ENCODE measurements at regions not wholly inside any gene's neighbourhood (a gene's known extent, or its start where the extent isn't known, plus 50 kb on each side); places are given as distances from the start of the nearest gene placed in this dataset.

DNA sequence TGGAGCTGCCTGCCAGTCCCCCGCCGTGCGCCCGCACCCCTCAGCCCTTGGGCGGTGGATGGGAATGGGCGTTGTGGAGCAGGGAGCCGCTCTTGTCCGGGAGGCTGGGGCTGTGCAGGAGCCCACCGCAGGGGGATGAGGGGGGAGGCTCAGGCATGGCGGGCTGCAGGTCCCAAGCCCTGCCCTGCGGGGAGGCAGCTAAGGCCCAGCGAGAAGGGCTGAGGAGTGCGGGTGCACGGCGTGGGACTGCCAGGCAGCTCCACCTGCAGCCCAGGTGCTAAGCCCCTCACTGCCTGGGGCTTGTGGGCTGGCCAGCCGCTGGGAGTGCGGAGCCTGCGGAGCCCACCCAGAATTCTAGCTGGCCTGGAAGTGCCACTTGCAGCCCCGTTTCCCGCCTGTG lies 991.7 kb upstream of the ARRDC3 start:
- H3K4me1 ChIP-seq (ENCODE audit: low read depth) = no peaks in the 10 kb centered on the region
- DNase-seq (no peak), ATAC-seq (no peak)
- no peak overlapping the region for H3K4me3 ChIP-seq
- intact Hi-C loops (cut with DNase I, micrococcal nuclease) = no loop called here
- TF ChIP-seq, protein P1, sequence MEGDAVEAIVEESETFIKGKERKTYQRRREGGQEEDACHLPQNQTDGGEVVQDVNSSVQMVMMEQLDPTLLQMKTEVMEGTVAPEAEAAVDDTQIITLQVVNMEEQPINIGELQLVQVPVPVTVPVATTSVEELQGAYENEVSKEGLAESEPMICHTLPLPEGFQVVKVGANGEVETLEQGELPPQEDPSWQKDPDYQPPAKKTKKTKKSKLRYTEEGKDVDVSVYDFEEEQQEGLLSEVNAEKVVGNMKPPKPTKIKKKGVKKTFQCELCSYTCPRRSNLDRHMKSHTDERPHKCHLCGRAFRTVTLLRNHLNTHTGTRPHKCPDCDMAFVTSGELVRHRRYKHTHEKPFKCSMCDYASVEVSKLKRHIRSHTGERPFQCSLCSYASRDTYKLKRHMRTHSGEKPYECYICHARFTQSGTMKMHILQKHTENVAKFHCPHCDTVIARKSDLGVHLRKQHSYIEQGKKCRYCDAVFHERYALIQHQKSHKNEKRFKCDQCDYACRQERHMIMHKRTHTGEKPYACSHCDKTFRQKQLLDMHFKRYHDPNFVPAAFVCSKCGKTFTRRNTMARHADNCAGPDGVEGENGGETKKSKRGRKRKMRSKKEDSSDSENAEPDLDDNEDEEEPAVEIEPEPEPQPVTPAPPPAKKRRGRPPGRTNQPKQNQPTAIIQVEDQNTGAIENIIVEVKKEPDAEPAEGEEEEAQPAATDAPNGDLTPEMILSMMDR (IDR thresholded peaks at IDR 0.05) = no peak
- no peaks in the 10 kb centered on the region for H3K36me3 ChIP-seq (ENCODE audit: low read depth)
- H3K9me3 ChIP-seq = no peaks in the 10 kb centered on the region

- Histone ChIP-seq H3K9me3 (no peaks in the 10 kb centered on the region), H3K4me1 (ENCODE audit: low read depth) (no peaks in the 10 kb centered on the region), H3K4me3 (no peak overlapping the region), H3K36me3 (ENCODE audit: low read depth) (no peaks in the 10 kb centered on the region)
- DNase-seq (no peak), ATAC-seq (no peak)
- TF ChIP-seq, protein P1 (IDR thresholded peaks at IDR 0.05) = no peak
- intact Hi-C loops (cut with DNase I, micrococcal nuclease) = no loop called here
These were observed 989.6 kb upstream of the ARRDC3 start for GRCh38 chr5:92372766-92373165.

- Histone ChIP-seq H3K36me3 (ENCODE audit: low read depth) (no peaks in the 10 kb centered on the region), H3K4me1 (ENCODE audit: low read depth) (no peaks in the 10 kb centered on the region), H3K9me3 (no peaks in the 10 kb centered on the region), H3K4me3 (no peak overlapping the region)
- intact Hi-C loops (cut with DNase I, micrococcal nuclease) = no loop called here
- TF ChIP-seq, protein P1 (IDR thresholded peaks at IDR 0.05) = no peak
- ATAC-seq (no peak), DNase-seq (no peak)
These were observed 988.7 kb upstream of the ARRDC3 start for GRCh38 chr5:92371889-92372235.

DNA sequence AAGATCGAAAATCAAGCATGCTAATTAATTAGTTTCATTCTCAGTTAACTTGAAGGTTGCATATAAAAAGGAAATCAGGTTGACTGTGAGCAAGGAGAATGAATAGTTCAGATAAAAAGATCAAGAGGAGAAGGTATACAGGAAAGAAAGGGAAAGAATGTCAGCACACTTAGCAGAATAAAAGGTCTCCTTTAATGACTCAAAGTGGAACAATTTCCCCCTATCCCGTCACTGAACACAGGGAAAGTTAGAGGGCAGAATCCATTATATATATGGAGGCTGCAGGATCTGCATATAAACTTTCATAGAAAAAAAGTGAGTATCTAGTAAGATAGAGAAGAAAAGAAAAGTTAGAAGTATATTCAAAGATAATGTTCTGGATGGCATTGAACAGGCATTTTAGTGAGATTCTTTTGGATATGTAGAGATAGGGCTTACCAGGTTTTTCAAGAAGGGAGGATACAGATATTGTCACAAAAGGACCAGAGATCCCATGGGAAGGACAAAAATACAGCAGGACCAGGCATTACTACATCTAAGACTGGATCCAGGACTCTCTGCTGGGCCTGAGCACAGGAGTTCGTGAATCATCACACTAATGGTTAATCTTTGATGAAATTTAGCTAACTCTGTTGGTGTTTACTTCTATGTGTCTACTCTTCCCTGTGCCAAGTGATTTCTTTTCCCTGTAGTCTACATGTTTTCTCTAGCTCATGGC lies 988.2 kb upstream of the ARRDC3 start:
- no peak for ATAC-seq
- Histone ChIP-seq H3K36me3 (ENCODE audit: low read depth) (no peaks in the 10 kb centered on the region), H3K4me3 (no peak overlapping the region), H3K9me3 (no peaks in the 10 kb centered on the region), H3K4me1 (ENCODE audit: low read depth) (no peaks in the 10 kb centered on the region)
- DNase-seq = no peak
- intact Hi-C loops (cut with DNase I, micrococcal nuclease) = no loop called here
- TF ChIP-seq, protein P1 (IDR thresholded peaks at IDR 0.05) = no peak

GRCh38 chr5:92370032-92370431 lies 986.9 kb upstream of the ARRDC3 start:
- Histone ChIP-seq H3K9me3 (no peaks in the 10 kb centered on the region), H3K4me1 (ENCODE audit: low read depth) (no peaks in the 10 kb centered on the region), H3K4me3 (no peak overlapping the region), H3K36me3 (ENCODE audit: low read depth) (no peaks in the 10 kb centered on the region)
- no peak for ATAC-seq
- intact Hi-C loops (cut with DNase I, micrococcal nuclease) = no loop called here
- DNase-seq = no peak
- TF ChIP-seq, protein P1 (IDR thresholded peaks at IDR 0.05) = no peak

- intact Hi-C loops (cut with DNase I, micrococcal nuclease) = no loop called here
- Histone ChIP-seq H3K4me1 (ENCODE audit: low read depth) (no peaks in the 10 kb centered on the region), H3K36me3 (ENCODE audit: low read depth) (no peaks in the 10 kb centered on the region), H3K9me3 (no peaks in the 10 kb centered on the region), H3K4me3 (no peak overlapping the region)
- TF ChIP-seq, protein P1 (IDR thresholded peaks at IDR 0.05) = no peak
- ATAC-seq (no peak), DNase-seq (no peak)
These were observed 986.5 kb upstream of the ARRDC3 start for GRCh38 chr5:92369587-92369986.

Measured in mucosa of descending colon (tissue), 3 donors.